OCI-LY3 (cell line): ENCODE measurements at regions not wholly inside any gene's neighbourhood (a gene's known extent, or its start where the extent isn't known, plus 50 kb on each side); places are given as distances from the start of the nearest gene placed in this dataset.

Source experiments
- H2AFZ ChIP-seq: fragments of 200-600, 300-600 bp; shearing (Covaris generic); 2 replicates; pipeline ENCODE4 v1.6.0; 2014; ENCODE audit warnings: antibody characterized with exemption, low read depth, low read length
- H3K27ac ChIP-seq: fragments of 200-600, 300-600 bp; sonication (generic); 2 replicates; pipeline ENCODE4 v1.5.1; 2014; ENCODE audit warnings: mild to moderate bottlenecking, low read length, moderate library complexity, mixed read lengths
- H3K27me3 ChIP-seq: fragments of 200-600, 300-600 bp; sonication (generic); 2 replicates; pipeline ENCODE4 v1.6.1; 2014; ENCODE audit warnings: low read depth, low read length, mixed read lengths
- H3K36me3 ChIP-seq: fragments of 200-600, 300-600 bp; sonication (generic); replicated peaks from 2 replicates; pipeline ENCODE3; 2014; ENCODE audit warnings: low read depth, low read length, mixed read lengths
- H3K4me1 ChIP-seq: fragments of 300-600, 200-600 bp; sonication (generic); 2 replicates; pipeline ENCODE4 v1.6.1; 2014; ENCODE audit warnings: low read length, mixed read lengths
- H3K4me2 ChIP-seq: fragments of 200-600, 300-600 bp; sonication (generic); 2 replicates; pipeline ENCODE4 v1.6.1; 2014; ENCODE audit warnings: low read length, mixed read lengths
- H3K4me3 ChIP-seq: fragments of 300-600, 200-600 bp; sonication (generic); 2 replicates; pipeline ENCODE4 v1.5.1; 2014; ENCODE audit warnings: antibody characterized with exemption, mild to moderate bottlenecking, low read length, moderate library complexity
- H3K79me2 ChIP-seq: fragments of 300-600, 200-600 bp; shearing (Covaris generic); 2 replicates; pipeline ENCODE4 v1.6.1; 2014; ENCODE audit warnings: mild to moderate bottlenecking, low read length, mixed read lengths
- H3K9ac ChIP-seq: fragments of 300-600, 200-600 bp; shearing (Covaris generic); 2 replicates; pipeline ENCODE4 v1.6.0; 2014; ENCODE audit warnings: mild to moderate bottlenecking, low read length, moderate library complexity
- H3K9me3 ChIP-seq: fragments of 200-600, 300-600 bp; shearing (Covaris generic); 2 replicates; pipeline ENCODE4 v1.6.1; 2014; ENCODE audit warnings: low read length, mixed read lengths; ENCODE audit not compliant: insufficient read depth
- H4K20me1 ChIP-seq: fragments of 200-600, 300-600 bp; sonication (generic); 2 replicates; pipeline ENCODE4 v1.6.1; 2016; ENCODE audit warnings: low read length, mixed read lengths; ENCODE audit not compliant: insufficient read depth
- EZH2phosphoT487 ChIP-seq: fragments of 200-600 bp; shearing (Covaris generic); IDR thresholded peaks from 2 replicates; pipeline ENCODE4 v1.6.1; 2018; ENCODE audit warnings: antibody characterized with exemption, mixed run types, low read depth
- TF ChIP-seq, protein P1 (sequence below): fragments of 200-600, 300-600 bp; sonication (generic); IDR thresholded peaks from 2 replicates; pipeline ENCODE4 v1.5.1; 2014; ENCODE audit warnings: antibody characterized with exemption, low read length, low read depth

DNA sequence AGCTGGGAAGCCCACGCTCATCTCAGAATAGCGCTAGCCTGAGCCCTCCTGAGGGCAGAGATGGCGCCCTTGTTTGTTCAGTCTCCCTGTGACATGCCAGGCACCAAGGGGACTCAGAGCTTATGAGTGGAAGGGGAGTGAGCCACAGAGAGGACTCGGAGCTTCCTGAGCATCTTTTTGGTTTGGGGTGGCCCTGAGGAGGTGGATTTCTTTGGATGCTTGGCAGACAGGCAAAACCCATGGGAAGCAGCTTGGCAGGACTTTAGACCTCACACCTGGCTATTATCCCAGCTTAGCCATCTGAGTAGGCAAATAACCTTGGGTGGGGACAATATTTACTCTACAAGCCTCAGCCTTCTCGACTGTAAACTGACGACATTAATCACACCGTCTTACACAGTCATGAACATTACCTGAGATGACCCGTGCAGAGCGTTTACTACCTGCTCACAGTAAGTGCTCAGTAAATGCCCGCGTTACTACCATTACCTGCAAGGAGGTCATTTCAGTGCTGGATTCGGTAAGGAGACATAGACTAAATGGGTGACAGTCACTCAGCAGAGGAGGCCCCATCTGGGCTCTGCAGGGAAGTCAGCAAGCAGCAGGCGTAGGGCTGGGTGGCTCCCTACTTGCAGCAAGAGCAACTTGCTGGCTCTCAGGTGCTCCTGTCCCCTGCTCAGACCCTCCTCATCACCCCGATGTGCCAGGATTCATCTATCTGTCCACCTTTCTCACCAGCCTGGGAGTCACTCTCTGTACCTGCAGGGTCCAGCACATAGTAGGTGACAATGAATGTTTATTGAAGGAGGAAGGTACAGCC is 54.9 kb downstream of the KLHDC7A start:
- TF ChIP-seq EZH2phosphoT487, result no peak
- TF ChIP-seq, protein P1, sequence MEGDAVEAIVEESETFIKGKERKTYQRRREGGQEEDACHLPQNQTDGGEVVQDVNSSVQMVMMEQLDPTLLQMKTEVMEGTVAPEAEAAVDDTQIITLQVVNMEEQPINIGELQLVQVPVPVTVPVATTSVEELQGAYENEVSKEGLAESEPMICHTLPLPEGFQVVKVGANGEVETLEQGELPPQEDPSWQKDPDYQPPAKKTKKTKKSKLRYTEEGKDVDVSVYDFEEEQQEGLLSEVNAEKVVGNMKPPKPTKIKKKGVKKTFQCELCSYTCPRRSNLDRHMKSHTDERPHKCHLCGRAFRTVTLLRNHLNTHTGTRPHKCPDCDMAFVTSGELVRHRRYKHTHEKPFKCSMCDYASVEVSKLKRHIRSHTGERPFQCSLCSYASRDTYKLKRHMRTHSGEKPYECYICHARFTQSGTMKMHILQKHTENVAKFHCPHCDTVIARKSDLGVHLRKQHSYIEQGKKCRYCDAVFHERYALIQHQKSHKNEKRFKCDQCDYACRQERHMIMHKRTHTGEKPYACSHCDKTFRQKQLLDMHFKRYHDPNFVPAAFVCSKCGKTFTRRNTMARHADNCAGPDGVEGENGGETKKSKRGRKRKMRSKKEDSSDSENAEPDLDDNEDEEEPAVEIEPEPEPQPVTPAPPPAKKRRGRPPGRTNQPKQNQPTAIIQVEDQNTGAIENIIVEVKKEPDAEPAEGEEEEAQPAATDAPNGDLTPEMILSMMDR, result no peak
- Histone ChIP-seq H4K20me1 (no peaks in the 10 kb centered on the region), H3K9ac (no peak overlapping the region), H3K27ac (no peak overlapping the region), H3K27me3 (no peaks in the 10 kb centered on the region), H3K4me3 (no peak overlapping the region), H3K9me3 (no peaks in the 10 kb centered on the region), H3K36me3 (no peaks in the 10 kb centered on the region), H3K4me1 (no peaks in the 10 kb centered on the region), H3K4me2 (no peak overlapping the region), H2AFZ (no peak overlapping the region), H3K79me2 (no peaks in the 10 kb centered on the region)

DNA sequence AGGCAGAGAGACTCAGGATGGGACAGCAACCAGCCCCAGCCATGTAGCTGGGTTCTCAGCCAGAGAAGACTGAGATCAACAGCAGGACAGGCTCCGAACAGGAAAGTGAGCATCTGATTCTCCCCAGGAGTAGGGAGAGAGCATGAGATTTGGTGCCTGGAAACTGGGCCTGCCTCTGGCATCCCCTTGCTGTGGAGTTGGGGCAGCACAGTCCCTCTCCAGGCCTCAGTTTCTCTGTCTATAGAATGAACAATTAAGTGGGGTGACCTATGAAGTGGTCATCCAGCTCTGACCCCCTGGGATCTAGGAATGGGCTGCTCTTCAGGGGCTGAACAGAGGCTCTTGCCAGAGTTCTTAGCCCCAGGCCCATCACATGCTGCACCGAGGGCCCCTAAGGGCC is 55.6 kb downstream of the KLHDC7A start:
- Histone ChIP-seq H3K79me2 (no peaks in the 10 kb centered on the region), H3K9me3 (no peaks in the 10 kb centered on the region), H3K9ac (no peak overlapping the region), H3K27me3 (no peaks in the 10 kb centered on the region), H4K20me1 (no peaks in the 10 kb centered on the region), H3K36me3 (no peaks in the 10 kb centered on the region), H3K4me3 (no peak overlapping the region), H3K4me1 (no peaks in the 10 kb centered on the region), H3K27ac (no peak overlapping the region), H3K4me2 (no peak overlapping the region), H2AFZ (no peak overlapping the region)
- no peak for TF ChIP-seq EZH2phosphoT487
- TF ChIP-seq, protein P1, result no peak

DNA sequence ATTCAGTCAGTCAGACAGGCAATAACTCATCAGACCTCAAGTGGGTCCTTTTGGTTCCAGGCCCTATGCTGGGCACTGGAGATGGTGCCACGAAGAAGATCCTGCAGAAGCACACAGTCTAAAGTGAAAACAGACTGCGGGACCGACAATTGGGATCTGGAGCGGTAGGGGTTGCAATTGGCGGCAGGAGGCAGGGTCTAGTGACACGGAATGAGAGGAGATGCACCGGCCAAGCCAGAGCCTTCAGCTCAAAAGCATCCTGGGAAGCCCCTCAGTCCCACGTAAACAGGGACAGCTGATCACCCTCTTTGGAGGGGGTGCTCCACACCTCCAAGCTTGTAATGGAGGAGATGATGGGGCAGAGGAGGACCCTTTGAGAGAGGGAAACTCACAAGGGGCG is 56.2 kb downstream of the KLHDC7A start:
- Histone ChIP-seq H3K4me3 (no peak overlapping the region), H2AFZ (no peak overlapping the region), H3K27me3 (no peaks in the 10 kb centered on the region), H3K36me3 (no peaks in the 10 kb centered on the region), H3K27ac (no peak overlapping the region), H3K79me2 (no peaks in the 10 kb centered on the region), H3K4me1 (no peaks in the 10 kb centered on the region), H3K9ac (no peak overlapping the region), H3K9me3 (no peaks in the 10 kb centered on the region), H3K4me2 (no peak overlapping the region), H4K20me1 (no peaks in the 10 kb centered on the region)
- no peak for TF ChIP-seq EZH2phosphoT487
- TF ChIP-seq, protein P1, result no peak

DNA sequence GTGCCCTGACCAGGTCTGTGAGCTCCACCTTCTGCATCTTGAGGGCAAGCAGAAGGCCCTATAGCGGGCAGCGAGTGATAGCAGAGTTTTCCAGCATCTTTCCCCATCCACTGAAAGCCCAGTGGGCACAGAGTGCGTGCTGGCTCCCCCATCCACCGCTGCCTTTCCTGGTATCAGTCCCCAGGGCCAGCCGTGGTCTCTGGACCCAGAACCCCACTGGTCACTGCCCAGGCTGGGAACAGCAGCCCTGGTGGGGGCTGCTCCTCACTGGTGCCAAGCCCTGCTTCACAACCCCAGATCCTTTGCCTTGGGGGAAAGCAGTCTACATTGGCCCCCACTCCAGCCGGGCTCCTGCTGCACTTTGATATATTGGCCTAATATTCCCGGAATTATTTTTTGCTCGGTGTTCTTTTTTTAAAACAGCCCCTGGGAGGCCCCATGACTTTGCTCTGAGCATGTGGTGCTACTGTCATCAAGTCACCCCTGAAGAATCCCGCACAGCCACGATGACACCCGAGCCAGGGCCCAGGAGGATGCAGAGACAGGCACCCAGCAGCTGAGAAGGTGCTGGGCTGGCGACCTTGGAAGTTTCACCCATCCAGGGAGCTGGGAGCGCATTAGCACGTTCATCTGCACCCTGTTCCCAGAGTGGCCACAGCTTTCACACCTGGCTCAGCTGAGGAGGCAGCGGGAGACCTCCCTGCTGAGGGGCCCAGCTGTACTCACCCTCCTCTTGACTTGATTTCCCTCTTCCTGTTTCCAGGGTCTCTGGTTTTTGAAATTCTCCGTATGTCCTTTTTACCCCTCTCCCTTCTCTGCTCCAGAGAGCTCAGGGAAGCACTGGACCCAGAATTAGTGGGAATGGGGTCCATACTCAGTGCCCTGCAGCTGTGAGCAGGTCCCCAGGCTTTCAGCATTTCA is 56.9 kb downstream of the KLHDC7A start:
- Histone ChIP-seq H3K27ac (no peak overlapping the region), H3K4me2 (no peak overlapping the region), H4K20me1 (no peaks in the 10 kb centered on the region), H3K4me1 (no peaks in the 10 kb centered on the region), H3K27me3 (no peaks in the 10 kb centered on the region), H3K79me2 (no peaks in the 10 kb centered on the region), H3K36me3 (no peaks in the 10 kb centered on the region), H3K9me3 (no peaks in the 10 kb centered on the region), H2AFZ (no peak overlapping the region), H3K9ac (no peak overlapping the region), H3K4me3 (no peak overlapping the region)
- TF ChIP-seq, protein P1, result no peak
- no peak for TF ChIP-seq EZH2phosphoT487
